ENCODE measurements at regions not wholly inside any gene's neighbourhood (a gene's known extent, or its start where the extent isn't known, plus 50 kb on each side); places are given as distances from the start of the nearest gene placed in this dataset.

DNA sequence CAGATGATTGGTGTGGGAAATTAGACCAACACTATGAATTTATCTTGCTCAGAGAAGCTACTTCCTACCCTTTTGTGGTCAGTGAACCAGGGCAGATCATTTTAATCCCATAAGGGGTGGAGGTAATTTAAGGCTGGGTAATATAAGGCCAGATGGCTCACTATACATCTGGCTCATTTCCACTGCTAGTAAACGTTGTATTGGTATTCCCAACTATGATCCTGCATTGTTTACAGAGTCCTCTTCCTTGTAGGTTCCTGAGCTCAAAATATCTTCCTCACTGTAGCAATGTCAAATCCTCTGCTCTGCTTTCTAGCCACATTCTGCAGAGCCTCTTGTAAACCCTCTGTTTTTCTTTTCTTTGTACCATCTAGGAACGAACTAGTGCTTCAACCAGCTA, 93.0 kb upstream of the MGAT4C start:
- DNase-seq, result no peak

DNA sequence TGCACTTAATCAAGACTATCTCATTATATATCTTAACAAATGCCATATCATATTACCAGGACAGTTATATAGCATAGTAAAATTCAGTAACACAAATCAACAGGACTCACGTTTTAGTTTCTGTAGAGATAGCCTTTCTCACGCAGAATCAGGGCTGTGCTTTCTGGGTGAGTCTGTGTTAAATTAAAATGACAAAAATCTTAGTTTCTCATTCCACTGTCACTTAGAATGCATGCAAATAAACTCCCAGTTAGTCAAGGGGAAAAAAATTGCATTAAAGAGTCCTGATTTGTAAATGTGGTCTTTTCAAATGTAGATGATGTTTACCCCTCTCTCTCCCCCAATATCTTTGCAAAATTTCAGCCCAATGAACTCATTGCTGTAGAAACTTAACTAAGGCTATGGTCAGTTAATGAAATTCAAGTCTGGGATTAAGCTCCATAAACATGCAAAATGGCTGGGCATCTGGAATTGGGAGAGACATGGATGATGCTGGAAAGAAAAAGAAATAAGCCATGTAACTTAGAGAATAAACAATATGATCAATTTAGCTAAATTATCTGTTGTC, 77.8 kb upstream of the MGAT4C start:
- DNase-seq, result no peak

DNA sequence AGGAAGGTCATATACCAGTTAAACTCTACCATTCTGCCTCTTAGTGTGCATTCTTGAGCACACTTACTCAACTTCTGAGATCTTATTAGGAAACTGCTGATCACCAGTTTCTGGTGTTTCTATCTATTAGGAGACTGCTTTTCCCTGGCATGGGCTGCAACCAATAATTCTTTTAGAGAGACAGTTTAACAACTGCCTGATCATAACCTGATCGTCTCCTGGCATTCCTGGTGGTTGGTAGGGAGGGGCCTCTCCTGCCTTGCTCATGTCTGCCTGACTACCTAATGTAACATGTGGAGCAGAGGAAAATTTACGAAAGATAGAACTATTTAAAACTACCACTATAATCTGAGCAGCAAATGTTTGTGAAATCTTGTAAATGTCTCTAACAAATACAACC, 75.3 kb upstream of the MGAT4C start:
- no peak for DNase-seq

DNA sequence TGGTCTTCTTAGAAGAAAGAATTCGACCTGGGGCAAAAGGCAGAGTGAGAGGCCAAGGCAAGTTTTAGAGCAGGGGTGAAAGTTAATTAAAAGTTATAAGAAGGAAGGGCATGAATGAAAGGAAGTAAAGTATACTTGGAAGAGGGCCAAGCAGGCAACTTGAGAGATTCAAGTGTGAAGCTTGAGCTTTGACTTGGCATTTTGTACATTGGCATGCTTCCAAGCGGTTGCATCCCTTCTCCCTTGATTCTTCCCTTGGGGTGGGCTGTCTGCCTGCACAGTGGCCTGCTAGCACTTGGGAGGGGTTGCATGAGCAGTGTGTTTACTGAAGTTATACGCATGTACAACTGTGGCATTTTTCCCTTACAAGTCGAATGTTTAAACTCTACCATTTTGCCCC, 74.8 kb upstream of the MGAT4C start:
- DNase-seq, result no peak

DNA sequence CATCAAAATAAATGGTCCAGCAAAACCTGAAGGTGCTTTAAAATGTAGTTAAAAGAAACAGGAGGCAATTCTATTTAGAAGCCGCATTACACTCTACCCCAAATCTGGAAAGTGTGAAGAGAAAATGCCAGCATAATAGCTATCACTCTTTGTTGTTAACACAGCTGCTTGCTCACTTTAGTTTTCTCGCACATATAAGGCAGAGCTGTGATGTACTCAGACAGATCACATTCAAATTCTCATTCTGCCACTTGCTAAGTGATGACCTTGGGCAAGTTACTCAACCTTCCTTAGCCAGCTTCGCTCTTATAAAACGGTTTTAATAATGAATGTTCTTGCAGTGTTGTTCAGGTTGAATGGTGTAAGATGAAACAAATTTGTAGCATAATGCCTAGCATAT, 56.0 kb upstream of the MGAT4C start:
- no peak for DNase-seq

Measured in T-helper 2 cell (primary cell).